ENCODE measurements at regions not wholly inside any gene's neighbourhood (a gene's known extent, or its start where the extent isn't known, plus 50 kb on each side); places are given as distances from the start of the nearest gene placed in this dataset.

- Histone ChIP-seq H3K4me3 (ENCODE audit: low read depth, low read length) (no peak overlapping the region), H3K27me3 (ENCODE audit: insufficient read depth, low read length) (no peaks in the 10 kb centered on the region)
- WGBS (ENCODE audit: extremely low coverage, insufficient coverage, insufficient read length), result no CpG with 5 or more reads among the region's 3 CpGs
These were observed 1600.6 kb upstream of the B3GALT2 start for GRCh38 chr1:194787001-194787400.

DNA sequence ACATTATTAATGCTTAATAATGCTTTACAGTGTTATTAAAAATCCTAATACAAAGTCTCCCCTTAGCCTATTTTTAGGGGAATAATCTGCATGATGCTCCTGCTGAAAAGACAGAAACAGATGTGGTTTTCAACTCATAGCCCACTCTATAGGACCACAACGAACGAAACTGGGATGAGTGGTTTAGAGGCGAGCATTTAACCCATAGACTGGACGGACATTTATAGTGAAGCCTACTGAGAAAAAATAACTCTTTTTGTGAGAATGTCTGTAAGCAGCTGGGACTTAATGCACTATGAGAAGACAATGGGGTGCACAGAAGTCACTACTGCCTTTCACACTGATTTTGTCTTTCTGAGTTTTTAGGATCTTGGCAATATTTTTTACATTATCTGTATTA, 1599.6 kb upstream of the B3GALT2 start:
- Histone ChIP-seq H3K18ac (ENCODE audit: low read length) (no peak overlapping the region), H3K36me3 (ENCODE audit: control insufficient read depth in 1 of 2, insufficient read depth in 2 of 2, low read length in 2 of 2) (no peaks in the 10 kb centered on the region), H4K12ac (ENCODE audit: low read depth, low read length) (no peak overlapping the region), H3K4me2 (ENCODE audit: low read length) (no peak overlapping the region), H3K79me1 (ENCODE audit: low read length) (no peaks in the 10 kb centered on the region), H3K79me2 (ENCODE audit: control insufficient read depth, insufficient read depth, low read length, poor library complexity) (no peaks in the 10 kb centered on the region), H3K4me1 (ENCODE audit: control insufficient read depth in 1 of 2, insufficient read depth in 2 of 2, low read length in 2 of 2) (no peaks in the 10 kb centered on the region), H3K4me3 (ENCODE audit: low read depth, low read length) (no peak overlapping the region), H2BK5ac (ENCODE audit: low read depth, low read length, poor library complexity) (no peak overlapping the region), H3K4ac (ENCODE audit: low read depth, low read length) (no peak overlapping the region), H2BK120ac (ENCODE audit: insufficient read depth, low read length, poor library complexity) (no peak overlapping the region), H4K8ac (ENCODE audit: low read depth, low read length) (no peak overlapping the region), H3K9me3 (ENCODE audit: insufficient read depth, low read depth, low read length) (no peaks in the 10 kb centered on the region), H2BK12ac (ENCODE audit: low read length) (no peak overlapping the region), H4K91ac (ENCODE audit: low read depth, low read length) (no peak overlapping the region), H3K23ac (ENCODE audit: low read length) (no peak overlapping the region), H3K27ac (ENCODE audit: low read depth, low read length) (no peak overlapping the region), H3K9ac (ENCODE audit: low read length) (no peak overlapping the region), H2AFZ (ENCODE audit: insufficient read depth, low read length, poor library complexity) (no peak overlapping the region), H3K27me3 (ENCODE audit: insufficient read depth, low read length) (no peaks in the 10 kb centered on the region), H2AK5ac (ENCODE audit: low read length) (no peak overlapping the region), H3K14ac (ENCODE audit: low read length) (no peak overlapping the region)
- no CpG with 5 or more reads among the region's 4 CpGs for WGBS (ENCODE audit: extremely low coverage, insufficient coverage, insufficient read length)
- DNase-seq, result no peak

More at GRCh38 chr1:194787001-194787400, 1600.6 kb upstream of the B3GALT2 start:
- H3K18ac ChIP-seq (ENCODE audit: low read length), result no peak overlapping the region
- no peaks in the 10 kb centered on the region for H3K36me3 ChIP-seq (ENCODE audit: control insufficient read depth in 1 of 2, insufficient read depth in 2 of 2, low read length in 2 of 2)
- no peak overlapping the region for H4K8ac ChIP-seq (ENCODE audit: low read depth, low read length)
- no peak overlapping the region for H2BK12ac ChIP-seq (ENCODE audit: low read length)
- no peak overlapping the region for H3K14ac ChIP-seq (ENCODE audit: low read length)
- no peak overlapping the region for H3K23ac ChIP-seq (ENCODE audit: low read length)
- no peak overlapping the region for H3K4me2 ChIP-seq (ENCODE audit: low read length)
- H3K9ac ChIP-seq (ENCODE audit: low read length), result no peak overlapping the region
- no peak overlapping the region for H3K27ac ChIP-seq (ENCODE audit: low read depth, low read length)
- no peak overlapping the region for H2AK5ac ChIP-seq (ENCODE audit: low read length)
- no peak for DNase-seq
- H2BK5ac ChIP-seq (ENCODE audit: low read depth, low read length, poor library complexity), result no peak overlapping the region
- no peaks in the 10 kb centered on the region for H3K79me1 ChIP-seq (ENCODE audit: low read length)
- H4K12ac ChIP-seq (ENCODE audit: low read depth, low read length), result no peak overlapping the region
- H2BK120ac ChIP-seq (ENCODE audit: insufficient read depth, low read length, poor library complexity), result no peak overlapping the region
- no peaks in the 10 kb centered on the region for H3K4me1 ChIP-seq (ENCODE audit: control insufficient read depth in 1 of 2, insufficient read depth in 2 of 2, low read length in 2 of 2)
- H3K9me3 ChIP-seq (ENCODE audit: insufficient read depth, low read depth, low read length), result no peaks in the 10 kb centered on the region
- H4K91ac ChIP-seq (ENCODE audit: low read depth, low read length), result no peak overlapping the region
- no peaks in the 10 kb centered on the region for H3K79me2 ChIP-seq (ENCODE audit: control insufficient read depth, insufficient read depth, low read length, poor library complexity)
- no peak overlapping the region for H2AFZ ChIP-seq (ENCODE audit: insufficient read depth, low read length, poor library complexity)
- no peak overlapping the region for H3K4ac ChIP-seq (ENCODE audit: low read depth, low read length)

GRCh38 chr1:194776657-194777056, 1590.2 kb upstream of the B3GALT2 start:
- no CpG with 5 or more reads among the region's 3 CpGs for WGBS (ENCODE audit: extremely low coverage, insufficient coverage, insufficient read length)
- H3K36me3 ChIP-seq (ENCODE audit: control insufficient read depth in 1 of 2, insufficient read depth in 2 of 2, low read length in 2 of 2), result no peaks in the 10 kb centered on the region

DNA sequence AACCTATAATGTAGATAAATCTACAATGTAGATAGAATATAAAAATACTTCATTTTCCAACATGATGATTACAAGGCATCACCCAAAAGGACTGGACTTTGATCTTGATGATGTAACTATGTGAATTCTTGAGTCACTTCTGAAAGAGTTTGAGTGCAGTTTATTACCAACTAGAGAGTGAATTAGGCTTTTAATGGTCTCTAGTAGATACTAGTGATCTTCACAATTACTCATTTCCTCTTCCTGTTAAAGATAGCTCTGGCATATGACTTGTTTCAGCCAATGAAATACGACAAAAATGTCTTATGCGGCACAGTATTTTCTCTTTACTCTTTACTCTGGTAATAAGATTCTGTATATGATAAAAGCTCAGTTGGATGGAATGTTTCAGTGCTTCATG, 1588.1 kb upstream of the B3GALT2 start:
- Histone ChIP-seq H3K4me1 (ENCODE audit: control insufficient read depth in 1 of 2, insufficient read depth in 2 of 2, low read length in 2 of 2) (no peaks in the 10 kb centered on the region), H4K91ac (ENCODE audit: low read depth, low read length) (no peak overlapping the region), H4K8ac (ENCODE audit: low read depth, low read length) (no peak overlapping the region), H3K4me2 (ENCODE audit: low read length) (no peak overlapping the region), H4K12ac (ENCODE audit: low read depth, low read length) (no peak overlapping the region), H3K4ac (ENCODE audit: low read depth, low read length) (no peak overlapping the region), H2BK5ac (ENCODE audit: low read depth, low read length, poor library complexity) (no peak overlapping the region), H3K14ac (ENCODE audit: low read length) (no peak overlapping the region), H3K27ac (ENCODE audit: low read depth, low read length) (no peak overlapping the region), H3K79me1 (ENCODE audit: low read length) (no peaks in the 10 kb centered on the region), H2BK12ac (ENCODE audit: low read length) (no peak overlapping the region), H3K27me3 (ENCODE audit: insufficient read depth, low read length) (no peaks in the 10 kb centered on the region), H3K9me3 (ENCODE audit: insufficient read depth, low read depth, low read length) (no peaks in the 10 kb centered on the region), H2BK120ac (ENCODE audit: insufficient read depth, low read length, poor library complexity) (no peak overlapping the region), H2AFZ (ENCODE audit: insufficient read depth, low read length, poor library complexity) (no peak overlapping the region), H3K23ac (ENCODE audit: low read length) (no peak overlapping the region), H3K9ac (ENCODE audit: low read length) (no peak overlapping the region), H3K79me2 (ENCODE audit: control insufficient read depth, insufficient read depth, low read length, poor library complexity) (no peaks in the 10 kb centered on the region), H3K18ac (ENCODE audit: low read length) (no peak overlapping the region), H3K4me3 (ENCODE audit: low read depth, low read length) (no peak overlapping the region), H2AK5ac (ENCODE audit: low read length) (no peak overlapping the region), H3K36me3 (ENCODE audit: control insufficient read depth in 1 of 2, insufficient read depth in 2 of 2, low read length in 2 of 2) (no peaks in the 10 kb centered on the region)
- no CpG with 5 or more reads among the region's 2 CpGs for WGBS (ENCODE audit: extremely low coverage, insufficient coverage, insufficient read length)
- no peak for DNase-seq

More at GRCh38 chr1:194776657-194777056, 1590.2 kb upstream of the B3GALT2 start:
- Histone ChIP-seq H3K4me3 (ENCODE audit: low read depth, low read length) (no peak overlapping the region), H4K8ac (ENCODE audit: low read depth, low read length) (no peak overlapping the region), H3K4me2 (ENCODE audit: low read length) (no peak overlapping the region), H2BK5ac (ENCODE audit: low read depth, low read length, poor library complexity) (no peak overlapping the region), H3K27me3 (ENCODE audit: insufficient read depth, low read length) (no peaks in the 10 kb centered on the region), H2AK5ac (ENCODE audit: low read length) (no peak overlapping the region), H4K91ac (ENCODE audit: low read depth, low read length) (no peak overlapping the region), H3K9me3 (ENCODE audit: insufficient read depth, low read depth, low read length) (no peaks in the 10 kb centered on the region), H3K79me1 (ENCODE audit: low read length) (no peaks in the 10 kb centered on the region), H4K12ac (ENCODE audit: low read depth, low read length) (no peak overlapping the region), H3K18ac (ENCODE audit: low read length) (no peak overlapping the region), H3K79me2 (ENCODE audit: control insufficient read depth, insufficient read depth, low read length, poor library complexity) (no peaks in the 10 kb centered on the region), H2AFZ (ENCODE audit: insufficient read depth, low read length, poor library complexity) (no peak overlapping the region), H3K4ac (ENCODE audit: low read depth, low read length) (no peak overlapping the region), H3K9ac (ENCODE audit: low read length) (no peak overlapping the region), H3K23ac (ENCODE audit: low read length) (no peak overlapping the region), H2BK12ac (ENCODE audit: low read length) (no peak overlapping the region), H2BK120ac (ENCODE audit: insufficient read depth, low read length, poor library complexity) (no peak overlapping the region), H3K4me1 (ENCODE audit: control insufficient read depth in 1 of 2, insufficient read depth in 2 of 2, low read length in 2 of 2) (no peaks in the 10 kb centered on the region), H3K27ac (ENCODE audit: low read depth, low read length) (no peak overlapping the region), H3K14ac (ENCODE audit: low read length) (no peak overlapping the region)
- no peak for DNase-seq
